D721Med (cell line): ENCODE measurements at regions not wholly inside any gene's neighbourhood (a gene's known extent, or its start where the extent isn't known, plus 50 kb on each side); places are given as distances from the start of the nearest gene placed in this dataset.

Experiments
- DNase-seq: peaks from one replicate; pipeline ENCODE4 v3.0.0; 2011; ENCODE audit warnings: low spot score; ENCODE audit not compliant: insufficient read length
- FAIRE-seq: peaks from 2 replicates; lab custom pipeline; 2011; peaks lifted over from hg19 to GRCh38; lab: Jason Lieb, UNC
- CTCF ChIP-seq: IDR thresholded peaks from 2 replicates; pipeline ENCODE4 v1.5.1; 2012; ENCODE audit warnings: mild to moderate bottlenecking, control low read depth; ENCODE audit not compliant: insufficient read depth; ENCODE audit errors: missing control alignments

- DNase-seq (no peak), FAIRE-seq (no peak)
- no peak for TF ChIP-seq CTCF
Measured at GRCh38 chr19:31015778-31016177, 333.5 kb downstream of the TSHZ3 start.

DNA sequence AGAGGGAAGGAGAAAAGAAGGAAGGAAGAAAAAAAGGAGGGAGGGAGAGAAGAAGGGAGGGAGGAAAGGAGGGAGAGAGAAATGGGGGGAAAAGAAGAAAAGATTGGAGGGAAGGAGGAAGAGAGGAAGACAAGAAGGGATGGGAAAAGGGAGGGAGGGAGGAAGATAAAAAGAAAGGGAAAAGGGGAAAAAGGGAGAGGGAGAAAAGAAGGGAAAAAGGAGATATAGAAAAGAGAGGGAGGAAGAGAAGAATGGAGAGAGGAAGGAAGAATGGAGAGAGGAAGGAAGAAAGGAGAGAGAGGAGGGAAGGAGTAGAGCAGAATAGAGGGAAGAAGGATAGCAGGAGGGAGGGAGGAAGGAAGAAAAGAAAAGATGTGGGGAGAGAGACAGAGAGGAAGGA is 334.6 kb downstream of the TSHZ3 start:
- FAIRE-seq, result no peak
- no peak for TF ChIP-seq CTCF

GRCh38 chr19:31013384-31014020 is 335.7 kb downstream of the TSHZ3 start:
- no peak for TF ChIP-seq CTCF
- FAIRE-seq, result no peak
- DNase-seq, result no peak

More for the DNA sequence above, 334.6 kb downstream of the TSHZ3 start:
- no peak for DNase-seq

- FAIRE-seq (no peak), DNase-seq (no peak)
- TF ChIP-seq CTCF, result no peak
Measured at GRCh38 chr19:31002518-31003244, 346.6 kb downstream of the TSHZ3 start.

- no peak for DNase-seq
- no peak for TF ChIP-seq CTCF
- no peak for FAIRE-seq
Measured at GRCh38 chr19:31001991-31002390, 347.2 kb downstream of the TSHZ3 start.

- no peak for FAIRE-seq
- no peak for TF ChIP-seq CTCF
- DNase-seq, result no peak
Measured at GRCh38 chr19:31000913-31001312, 348.3 kb downstream of the TSHZ3 start.

DNA sequence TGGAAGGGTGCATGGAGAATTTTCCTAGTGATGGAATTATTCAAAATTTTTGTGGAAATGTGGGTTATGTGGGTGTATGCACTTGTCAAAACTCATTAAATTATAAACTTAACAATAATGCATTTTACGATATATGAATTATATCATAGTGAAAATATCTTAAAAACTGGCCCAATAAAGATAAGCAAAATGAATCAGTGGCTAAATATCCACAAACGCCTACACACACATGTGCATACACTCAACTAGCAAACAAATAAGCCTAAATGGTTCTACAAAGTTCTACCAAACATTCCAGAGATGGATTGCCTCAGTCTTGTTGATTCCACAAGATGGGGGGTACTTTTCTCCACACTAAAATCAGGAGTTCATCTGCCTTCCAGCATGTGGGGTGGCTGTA is 349.5 kb downstream of the TSHZ3 start:
- no peak for TF ChIP-seq CTCF
- no peak for FAIRE-seq
- DNase-seq, result no peak
